ENCODE measurements at regions not wholly inside any gene's neighbourhood (a gene's known extent, or its start where the extent isn't known, plus 50 kb on each side); places are given as distances from the start of the nearest gene placed in this dataset.

- TF ChIP-seq RAD21 (IDR thresholded peaks at IDR 0.05; ENCODE audit: low read depth) = peak; percentile 61
- no peak for TF ChIP-seq EP300 (IDR thresholded peaks at IDR 0.05; ENCODE audit: borderline replicate concordance)
Measured at GRCh38 chr21:23968722-23969647, 1638.3 kb downstream of the MRPL39 start.

DNA sequence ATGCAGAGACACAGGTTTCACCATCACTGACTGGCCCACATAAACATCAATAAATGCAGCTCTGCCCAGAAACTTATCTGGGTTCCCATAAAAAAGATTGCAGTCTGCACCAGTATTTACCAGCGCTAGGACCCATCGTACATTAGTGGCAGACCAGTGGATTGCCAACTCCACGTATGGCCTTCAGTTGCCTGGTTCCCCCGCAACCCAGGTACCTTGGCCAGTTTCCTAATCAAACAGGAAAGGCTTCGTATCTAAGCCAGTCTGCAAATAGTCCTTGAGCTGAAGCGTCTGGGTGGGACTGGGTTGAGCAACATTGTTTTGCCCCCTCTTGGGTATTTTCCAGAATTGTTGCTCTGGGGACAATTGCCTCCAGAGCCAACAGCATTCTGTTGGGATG is 1639.3 kb downstream of the MRPL39 start:
- no peak for TF ChIP-seq ZBTB7A (IDR thresholded peaks at IDR 0.05; ENCODE audit: low read depth)

GRCh38 chr21:23963454-23963853 is 1643.8 kb downstream of the MRPL39 start:
- no peak for TF ChIP-seq TAF1 (IDR thresholded peaks at IDR 0.05; ENCODE audit: low read depth)
- no peak for TF ChIP-seq CEBPB (IDR thresholded peaks at IDR 0.05)
- peak; percentile 34; the same call in 1 of the 2 replicates for TF ChIP-seq NFIC (IDR thresholded peaks at IDR 0.05)

DNA sequence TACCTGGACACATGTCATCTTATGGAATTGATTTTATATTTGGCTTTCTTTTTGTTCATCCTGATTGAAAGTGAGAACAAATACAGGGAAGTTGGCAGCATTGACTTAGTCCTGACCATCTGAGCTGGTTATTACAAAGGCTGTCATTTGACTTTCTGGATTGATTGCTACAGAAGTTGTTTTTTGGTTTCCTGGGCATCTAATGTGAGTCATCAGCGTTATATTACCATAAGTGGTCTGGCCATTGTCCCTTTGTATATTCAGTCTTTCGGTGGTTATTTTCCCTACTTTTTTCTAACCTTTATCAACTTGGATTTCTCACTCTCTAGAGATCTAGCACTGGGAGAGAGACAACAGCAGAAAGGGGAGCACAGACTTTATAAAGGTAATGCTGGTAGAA is 1646.5 kb downstream of the MRPL39 start:
- TF ChIP-seq USF1 (IDR thresholded peaks at IDR 0.05) (no peak), YY1 (IDR thresholded peaks at IDR 0.05; ENCODE audit: low read depth) (no peak), FOXM1 (IDR thresholded peaks at IDR 0.05; ENCODE audit: borderline replicate concordance, low read depth) (no peak), TCF12 (IDR thresholded peaks at IDR 0.05; ENCODE audit: low read depth) (no peak), EGR1 (IDR thresholded peaks at IDR 0.05) (no peak)

GRCh38 chr21:23955135-23955843 is 1652.0 kb downstream of the MRPL39 start:
- TF ChIP-seq TEAD4 (IDR thresholded peaks at IDR 0.05) (no peak), RAD21 (IDR thresholded peaks at IDR 0.05; ENCODE audit: low read depth) (no peak), USF1 (IDR thresholded peaks at IDR 0.05) (no peak), FOXM1 (IDR thresholded peaks at IDR 0.05; ENCODE audit: borderline replicate concordance, low read depth) (no peak), ZBTB7A (IDR thresholded peaks at IDR 0.05; ENCODE audit: low read depth) (no peak), NFIC (IDR thresholded peaks at IDR 0.05) (no peak), EP300 (IDR thresholded peaks at IDR 0.05; ENCODE audit: borderline replicate concordance) (no peak), EGR1 (IDR thresholded peaks at IDR 0.05) (no peak), REST (IDR thresholded peaks at IDR 0.05; ENCODE audit: low read depth) (no peak), TCF12 (IDR thresholded peaks at IDR 0.05; ENCODE audit: low read depth) (no peak), CREB1 (IDR thresholded peaks at IDR 0.05; ENCODE audit: low read depth) (no peak), TAF1 (IDR thresholded peaks at IDR 0.05; ENCODE audit: low read depth) (no peak), CEBPB (IDR thresholded peaks at IDR 0.05) (no peak), MAX (IDR thresholded peaks at IDR 0.05) (no peak)

GRCh38 chr21:23952269-23952668 is 1655.0 kb downstream of the MRPL39 start:
- TF ChIP-seq USF1 (IDR thresholded peaks at IDR 0.05) (no peak), TCF12 (IDR thresholded peaks at IDR 0.05; ENCODE audit: low read depth) (no peak), ZBTB7A (IDR thresholded peaks at IDR 0.05; ENCODE audit: low read depth) (no peak), CREB1 (IDR thresholded peaks at IDR 0.05; ENCODE audit: low read depth) (no peak), REST (IDR thresholded peaks at IDR 0.05; ENCODE audit: low read depth) (no peak), FOXM1 (IDR thresholded peaks at IDR 0.05; ENCODE audit: borderline replicate concordance, low read depth) (no peak), EP300 (IDR thresholded peaks at IDR 0.05; ENCODE audit: borderline replicate concordance) (no peak), TAF1 (IDR thresholded peaks at IDR 0.05; ENCODE audit: low read depth) (no peak), EGR1 (IDR thresholded peaks at IDR 0.05) (no peak), YY1 (IDR thresholded peaks at IDR 0.05; ENCODE audit: low read depth) (no peak), NFIC (IDR thresholded peaks at IDR 0.05) (no peak), CEBPB (IDR thresholded peaks at IDR 0.05) (no peak), TEAD4 (IDR thresholded peaks at IDR 0.05) (no peak), RAD21 (IDR thresholded peaks at IDR 0.05; ENCODE audit: low read depth) (no peak), MAX (IDR thresholded peaks at IDR 0.05) (no peak)
